ENCODE measurements at regions not wholly inside any gene's neighbourhood (a gene's known extent, or its start where the extent isn't known, plus 50 kb on each side); places are given as distances from the start of the nearest gene placed in this dataset.

DNA sequence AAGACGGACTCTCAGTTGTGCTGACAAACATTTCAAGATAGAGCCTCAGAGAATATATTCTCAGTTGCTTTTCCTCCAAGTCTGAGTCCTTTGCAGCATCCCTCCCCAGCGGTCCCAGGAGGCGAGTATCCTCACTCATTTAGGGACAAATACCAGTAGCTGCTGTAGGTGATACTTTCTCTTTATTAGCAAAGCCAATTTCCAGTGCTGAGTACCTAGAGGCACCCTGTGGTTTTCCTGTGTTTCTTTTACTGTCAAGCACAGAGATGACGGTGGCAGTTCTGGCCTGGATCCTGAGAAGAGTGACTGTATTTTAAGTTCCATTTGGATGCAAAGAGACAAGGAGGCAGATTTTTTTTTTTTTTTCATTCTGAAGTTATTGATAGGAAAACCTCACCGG, 1058.4 kb downstream of the SORCS3 start:
- TF ChIP-seq, protein P1, sequence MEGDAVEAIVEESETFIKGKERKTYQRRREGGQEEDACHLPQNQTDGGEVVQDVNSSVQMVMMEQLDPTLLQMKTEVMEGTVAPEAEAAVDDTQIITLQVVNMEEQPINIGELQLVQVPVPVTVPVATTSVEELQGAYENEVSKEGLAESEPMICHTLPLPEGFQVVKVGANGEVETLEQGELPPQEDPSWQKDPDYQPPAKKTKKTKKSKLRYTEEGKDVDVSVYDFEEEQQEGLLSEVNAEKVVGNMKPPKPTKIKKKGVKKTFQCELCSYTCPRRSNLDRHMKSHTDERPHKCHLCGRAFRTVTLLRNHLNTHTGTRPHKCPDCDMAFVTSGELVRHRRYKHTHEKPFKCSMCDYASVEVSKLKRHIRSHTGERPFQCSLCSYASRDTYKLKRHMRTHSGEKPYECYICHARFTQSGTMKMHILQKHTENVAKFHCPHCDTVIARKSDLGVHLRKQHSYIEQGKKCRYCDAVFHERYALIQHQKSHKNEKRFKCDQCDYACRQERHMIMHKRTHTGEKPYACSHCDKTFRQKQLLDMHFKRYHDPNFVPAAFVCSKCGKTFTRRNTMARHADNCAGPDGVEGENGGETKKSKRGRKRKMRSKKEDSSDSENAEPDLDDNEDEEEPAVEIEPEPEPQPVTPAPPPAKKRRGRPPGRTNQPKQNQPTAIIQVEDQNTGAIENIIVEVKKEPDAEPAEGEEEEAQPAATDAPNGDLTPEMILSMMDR (IDR thresholded peaks at IDR 0.05), result no peak
- TF ChIP-seq POLR2A (IDR thresholded peaks at IDR 0.05) (no peak), POLR2AphosphoS5 (IDR thresholded peaks at IDR 0.05) (no peak), EP300 (IDR thresholded peaks at IDR 0.05) (no peak)
